GM19455 (cell line): ENCODE measurements at regions not wholly inside any gene's neighbourhood (a gene's known extent, or its start where the extent isn't known, plus 50 kb on each side); places are given as distances from the start of the nearest gene placed in this dataset.

ENCODE experiments used
- ATAC-seq: cut with Tn5 transposase; IDR thresholded peaks from one replicate; pipeline ENCODE4 v1.9.1; 2021; ENCODE audit not compliant: unreplicated experiment

DNA sequence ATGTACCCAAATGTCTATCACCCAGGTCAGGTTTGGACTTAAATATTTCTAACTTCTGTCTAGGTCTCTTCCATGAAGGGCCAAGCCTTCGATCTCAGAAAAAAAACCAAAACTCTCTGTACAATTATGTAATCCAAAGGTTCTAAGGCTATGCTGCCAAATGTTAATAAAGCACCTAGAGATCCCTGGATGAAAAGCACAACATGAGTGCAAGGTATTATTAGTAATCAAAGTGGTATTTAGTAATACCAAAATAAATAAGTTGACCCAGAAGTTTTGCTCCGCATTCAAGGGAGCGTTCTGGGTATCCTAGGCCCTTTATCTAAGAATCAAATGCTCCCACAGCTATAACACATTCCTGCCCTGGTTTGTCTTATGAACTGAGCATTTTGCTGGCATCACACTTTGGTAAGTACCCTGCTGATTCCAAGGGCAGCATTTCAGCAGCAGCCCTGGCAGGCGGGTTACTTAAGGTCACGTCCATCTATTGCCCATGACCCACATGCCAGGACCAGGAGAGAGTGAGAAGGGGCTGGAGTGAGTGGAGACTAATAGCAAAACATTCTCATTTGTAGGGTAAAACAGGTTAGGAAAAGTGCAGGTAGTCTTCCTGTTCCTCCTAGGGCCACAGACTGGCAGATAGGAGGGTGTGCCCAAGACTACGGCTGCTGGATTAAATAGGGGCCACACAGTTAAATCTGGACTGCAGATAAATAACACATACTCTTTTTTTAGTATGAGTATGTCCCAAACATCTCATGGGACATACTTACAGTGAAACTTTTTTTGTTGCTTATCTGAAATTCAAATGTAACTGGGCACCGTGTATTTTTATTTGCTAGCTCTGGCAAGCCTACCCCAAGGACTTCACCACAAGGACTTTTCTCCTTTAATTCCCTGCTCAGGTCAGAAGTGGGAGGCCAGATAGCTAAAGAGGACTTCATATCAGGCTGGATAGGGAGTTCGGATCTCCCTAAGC is 76.0 kb upstream of the SNRK start:
- no peak for ATAC-seq

GRCh38 chr3:43207628-43208085 is 78.7 kb upstream of the SNRK start:
- ATAC-seq, result no peak

DNA sequence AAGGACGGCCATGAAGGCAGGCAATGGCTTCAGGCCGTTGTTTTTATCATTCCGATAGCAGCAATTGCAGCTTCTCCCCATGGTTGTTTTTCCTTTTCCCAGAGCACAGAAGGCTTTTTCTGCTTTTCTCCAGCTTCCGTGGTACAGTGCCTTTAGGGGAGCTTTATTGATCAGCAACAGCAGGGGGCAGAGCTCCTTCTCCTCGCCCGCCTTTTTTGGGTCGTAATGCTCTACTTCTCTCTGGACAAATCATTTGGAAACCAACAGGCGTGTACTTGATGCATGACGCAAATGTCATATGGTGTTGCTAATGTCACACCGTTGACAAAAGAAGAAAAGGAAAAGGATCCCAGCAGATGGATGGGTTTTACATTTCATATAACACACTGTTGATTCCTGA is 79.7 kb upstream of the SNRK start:
- no peak for ATAC-seq

GRCh38 chr3:43206105-43206504 is 80.2 kb upstream of the SNRK start:
- no peak for ATAC-seq

DNA sequence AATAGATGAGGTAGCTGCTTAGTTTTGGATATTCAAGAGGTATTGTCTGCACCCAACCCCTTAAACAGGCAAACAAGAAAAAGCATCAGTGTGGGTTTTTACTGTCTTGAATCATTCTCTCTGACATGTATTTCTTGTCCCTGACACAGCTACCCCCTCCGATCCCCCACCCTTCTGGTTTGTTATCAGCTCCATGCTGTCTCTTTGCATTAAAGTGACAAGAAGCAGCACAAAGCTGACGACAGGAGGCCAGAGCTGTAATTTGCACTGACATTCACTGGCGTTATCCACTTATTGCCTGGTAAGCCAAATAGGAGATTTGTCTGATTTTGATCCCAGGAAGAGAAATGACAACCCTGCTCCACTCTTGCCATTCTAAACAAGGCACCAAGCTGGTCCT is 83.3 kb upstream of the SNRK start:
- no peak for ATAC-seq

GRCh38 chr3:43201581-43201980 is 84.8 kb upstream of the SNRK start:
- no peak for ATAC-seq

- no peak for ATAC-seq
Observed at GRCh38 chr3:43199645-43200306, 86.6 kb upstream of the SNRK start.

DNA sequence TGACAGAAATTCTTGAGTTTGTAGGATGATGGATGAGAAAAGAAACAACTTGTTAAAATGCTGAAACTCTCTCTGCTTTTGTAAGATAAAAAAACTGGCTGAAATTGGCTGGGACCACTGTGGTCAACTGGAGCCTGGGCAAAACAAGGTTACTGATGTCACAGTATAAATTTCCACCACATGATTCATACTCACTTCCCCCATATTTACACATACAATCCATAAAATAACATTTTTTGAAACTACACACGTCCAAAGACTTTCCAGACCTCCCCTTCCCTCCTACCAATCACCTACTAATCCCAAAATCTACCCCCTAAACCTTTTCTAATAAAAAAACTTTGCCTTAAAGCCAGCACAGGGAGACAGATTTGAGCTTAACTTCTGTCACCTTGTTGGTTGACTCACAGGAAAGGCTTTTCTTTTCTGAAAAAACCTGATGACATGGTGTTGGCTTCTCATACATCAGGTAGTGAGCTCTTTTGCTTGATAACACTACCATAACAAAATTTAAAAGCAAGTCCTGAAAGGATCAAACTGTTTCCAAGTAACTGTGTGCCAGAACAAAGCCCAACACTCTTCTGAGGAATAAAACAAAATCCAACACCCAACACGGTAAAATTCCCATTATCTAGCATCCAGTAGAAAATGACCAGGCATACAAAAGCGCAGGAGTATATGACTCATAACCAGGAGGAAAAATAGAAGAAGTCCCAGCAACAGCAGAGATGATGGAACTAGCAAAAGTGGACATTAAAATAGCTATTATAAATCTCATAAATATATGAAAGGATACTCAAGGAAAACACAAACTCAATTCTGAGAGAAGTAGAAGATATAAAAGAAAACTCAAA is 87.3 kb upstream of the SNRK start:
- ATAC-seq, result no peak

DNA sequence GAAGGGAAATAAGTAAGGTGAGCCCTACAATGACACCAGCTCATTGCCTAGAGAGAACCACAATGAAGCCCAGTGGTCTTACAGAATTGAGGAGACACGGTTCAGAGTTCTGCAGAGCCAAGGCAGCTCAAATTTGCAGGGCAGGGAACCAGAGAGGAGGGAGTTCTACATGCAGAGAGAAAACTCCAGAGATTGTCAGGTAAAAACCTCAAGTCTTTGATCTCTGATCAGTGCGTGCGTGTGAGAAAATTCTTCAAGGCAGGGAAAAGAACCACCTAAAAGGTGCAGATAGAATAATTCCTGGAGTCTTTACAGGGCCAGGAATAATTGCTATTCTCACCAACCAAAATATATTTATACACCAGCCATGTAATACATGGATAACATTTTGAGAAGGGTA is 88.0 kb upstream of the SNRK start:
- ATAC-seq, result no peak

DNA sequence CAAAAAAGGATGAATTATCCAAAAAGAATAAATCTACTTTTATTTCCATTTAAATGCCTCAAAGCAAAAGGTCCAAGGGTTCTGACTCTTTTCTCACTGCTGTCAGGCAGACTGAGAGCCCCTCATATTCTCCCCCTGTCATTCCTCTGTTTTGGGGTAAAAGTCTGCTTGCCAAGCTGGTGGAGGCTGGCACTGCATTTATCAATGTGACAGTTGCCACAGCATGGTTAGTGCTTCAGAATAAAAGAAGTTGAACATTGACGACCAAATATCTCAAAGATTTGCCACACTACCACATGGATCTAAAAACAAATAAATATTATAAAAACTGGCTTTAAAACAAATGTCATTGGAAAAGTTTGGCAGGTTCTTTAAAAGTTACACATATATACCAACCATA is 89.2 kb upstream of the SNRK start:
- no peak for ATAC-seq

DNA sequence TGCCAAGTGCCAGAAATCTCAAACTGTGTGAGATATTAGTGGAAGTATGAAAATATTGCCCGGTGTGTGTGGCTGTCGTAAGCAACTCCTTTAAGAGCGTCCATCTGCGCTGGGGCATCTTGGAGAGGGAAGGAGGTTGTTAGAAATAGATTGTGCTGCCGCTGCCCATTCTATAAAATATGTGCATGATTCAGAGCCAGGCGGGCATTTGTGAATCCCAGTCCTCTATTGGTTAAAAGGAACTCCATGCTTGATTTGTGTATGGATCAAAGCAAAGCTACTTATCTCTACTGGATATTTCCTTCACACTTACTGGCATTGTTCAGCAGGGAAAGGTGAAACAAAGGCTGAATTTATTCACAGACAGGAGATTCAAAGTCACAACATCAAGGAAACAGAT is 89.6 kb upstream of the SNRK start:
- ATAC-seq, result no peak

GRCh38 chr3:43195115-43195498 is 89.2 kb upstream of the POMGNT2 start:
- ATAC-seq, result no peak

- no peak for ATAC-seq
Observed at GRCh38 chr3:43194490-43195114, 88.7 kb upstream of the POMGNT2 start.

DNA sequence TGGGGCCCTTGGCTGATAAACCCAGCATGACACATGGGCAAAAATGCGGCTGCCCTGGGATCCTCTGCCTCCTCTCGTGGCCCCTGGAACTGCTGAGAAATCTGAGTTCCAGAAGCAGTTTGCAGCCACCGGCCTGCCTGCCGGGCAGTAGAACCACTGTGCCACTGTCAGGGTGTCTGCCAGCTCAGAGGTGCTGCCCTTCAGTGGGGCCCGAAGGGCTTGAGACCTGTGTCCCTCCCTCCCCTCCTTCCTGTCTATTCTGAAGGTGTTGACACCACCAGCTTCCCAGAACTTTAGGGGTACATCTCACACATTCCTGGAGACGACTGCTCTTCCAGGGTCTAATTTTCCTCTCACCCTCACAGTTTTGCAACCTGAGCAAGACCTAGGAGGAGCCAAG is 88.2 kb upstream of the POMGNT2 start:
- ATAC-seq, result no peak

- ATAC-seq, result no peak
Observed at GRCh38 chr3:43192028-43192427, 86.1 kb upstream of the POMGNT2 start.

DNA sequence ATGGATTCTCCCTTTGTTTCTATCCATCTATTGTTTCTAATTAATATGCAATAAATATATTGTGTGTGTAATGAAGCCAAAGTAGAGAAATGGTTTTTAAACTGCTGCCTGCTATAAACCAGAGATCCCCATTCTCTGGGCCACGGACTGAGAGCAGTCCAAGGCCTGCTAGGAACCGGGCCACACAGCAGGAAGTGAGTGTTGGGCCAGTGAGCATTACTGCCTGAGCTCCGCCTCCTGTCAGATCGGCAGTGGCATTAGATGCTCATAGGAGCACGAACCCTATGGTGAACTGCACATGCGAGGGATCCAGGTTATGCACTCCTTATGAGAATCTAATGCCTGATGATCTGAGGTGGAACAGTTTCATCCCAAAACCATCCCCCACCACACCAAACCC is 85.2 kb upstream of the POMGNT2 start:
- no peak for ATAC-seq

- ATAC-seq, result no peak
Observed at GRCh38 chr3:43190670-43191069, 84.8 kb upstream of the POMGNT2 start.

GRCh38 chr3:43187836-43188479 is 82.1 kb upstream of the POMGNT2 start:
- no peak for ATAC-seq

GRCh38 chr3:43185983-43186314 is 80.1 kb upstream of the POMGNT2 start:
- ATAC-seq, result no peak

- no peak for ATAC-seq
Observed at GRCh38 chr3:43185274-43185982, 79.5 kb upstream of the POMGNT2 start.
